ENCODE measurements at regions not wholly inside any gene's neighbourhood (a gene's known extent, or its start where the extent isn't known, plus 50 kb on each side); places are given as distances from the start of the nearest gene placed in this dataset.
"Not testable (repeated sequence)": the region's sequence is repeated elsewhere in the genome, so short reads cannot be mapped to it uniquely, and the experiment has no call there.

GRCh38 chr10:117819304-117819703, 227.4 kb downstream of the RAB11FIP2 start:
- no peak for TF ChIP-seq CTCF (IDR thresholded peaks at IDR 0.05)
- no peak for TF ChIP-seq POLR2A (IDR thresholded peaks at IDR 0.05)
- Histone ChIP-seq H3K4me3 (no peak overlapping the region), H3K27ac (no peak overlapping the region), H3K4me1 (no peaks in the 10 kb centered on the region), H3K9me3 (no peaks in the 10 kb centered on the region), H3K36me3 (no peaks in the 10 kb centered on the region), H3K27me3 (peaks cover 0 to 20% (median 0%) of the 10 kb centered on the region in 4 donors)
- WGBS, 2 donors = 56 to 63% methylated on average over 4 of the region's 4 CpGs
- no peak for DNase-seq
- intact Hi-C loops (cut with DNase I) = no loop called here

DNA sequence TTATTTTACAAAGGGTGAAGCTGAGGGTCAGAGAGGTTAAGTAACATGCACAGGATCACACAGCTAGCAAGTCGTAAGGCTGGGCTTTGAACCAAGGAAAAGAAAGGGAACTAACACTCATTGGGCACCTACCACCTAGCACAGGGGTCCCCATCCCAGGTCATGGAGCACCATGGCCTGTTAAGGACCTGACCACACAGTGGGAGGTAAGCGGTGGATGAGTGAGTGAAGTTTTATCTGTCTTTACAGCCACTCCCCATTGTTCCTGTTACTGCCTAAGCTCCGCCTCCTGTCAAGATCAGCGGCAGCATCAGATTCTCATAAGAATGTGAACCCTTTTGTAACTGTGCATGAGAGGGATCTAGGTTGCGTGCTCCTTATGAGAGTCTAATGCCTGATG, 222.8 kb downstream of the RAB11FIP2 start:
- peaks cover 0 to 14% (median 0%) of the 10 kb centered on the region in 4 donors for H3K27me3 ChIP-seq
- H3K36me3 ChIP-seq = no peaks in the 10 kb centered on the region
- 82 to 85% methylated on average over 5 of the region's 5 CpGs for WGBS, 2 donors
- H3K4me1 ChIP-seq = no peaks in the 10 kb centered on the region
- TF ChIP-seq CTCF (IDR thresholded peaks at IDR 0.05) (no peak), POLR2A (IDR thresholded peaks at IDR 0.05) (no peak)
- H3K9me3 ChIP-seq = no peaks in the 10 kb centered on the region
- H3K4me3 ChIP-seq = no peak overlapping the region
- intact Hi-C loops (cut with DNase I) = no loop called here
- DNase-seq = no peak
- H3K27ac ChIP-seq = no peak overlapping the region

DNA sequence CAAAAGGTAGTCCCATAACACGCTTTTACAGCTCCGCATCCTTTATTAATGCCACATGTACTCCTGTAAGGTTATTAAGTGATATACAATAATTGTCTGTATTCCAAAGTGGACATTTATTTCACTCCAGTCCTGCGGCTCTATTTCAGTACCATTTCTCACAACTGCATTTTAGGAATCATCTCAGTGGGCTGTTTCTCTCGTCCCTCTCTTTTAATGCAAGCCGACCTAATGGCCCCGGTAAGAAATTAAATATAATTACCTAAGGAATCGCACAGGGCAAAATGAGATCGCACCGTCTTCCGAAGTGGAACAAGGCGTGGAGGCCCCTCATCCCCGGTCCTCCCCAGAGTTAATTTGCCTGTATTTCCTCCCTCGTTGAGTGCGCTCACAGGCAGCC, 216.5 kb downstream of the RAB11FIP2 start:
- WGBS, 2 donors = 88 to 89% methylated on average over 14 of the region's 14 CpGs
- intact Hi-C loops (cut with DNase I) = no loop called here
- Histone ChIP-seq H3K36me3 (no peaks in the 10 kb centered on the region), H3K9me3 (no peaks in the 10 kb centered on the region), H3K27me3 (no peaks in the 10 kb centered on the region), H3K4me3 (no peak overlapping the region), H3K4me1 (no peaks in the 10 kb centered on the region), H3K27ac (no peak overlapping the region)
- DNase-seq = no peak
- TF ChIP-seq POLR2A (IDR thresholded peaks at IDR 0.05) (no peak), CTCF (IDR thresholded peaks at IDR 0.05) (no peak)

- H3K36me3 ChIP-seq = no peaks in the 10 kb centered on the region
- H3K4me1 ChIP-seq = no peaks in the 10 kb centered on the region
- H3K9me3 ChIP-seq = no peaks in the 10 kb centered on the region
- WGBS, 2 donors = 49 to 52% methylated on average over 15 of the region's 15 CpGs
- intact Hi-C loops (cut with DNase I) = no loop called here
- H3K27me3 ChIP-seq = no peaks in the 10 kb centered on the region
- H3K27ac ChIP-seq = no peak overlapping the region
- no peak overlapping the region for H3K4me3 ChIP-seq
- no peak for DNase-seq
- no peak for TF ChIP-seq CTCF (IDR thresholded peaks at IDR 0.05)
- no peak for TF ChIP-seq POLR2A (IDR thresholded peaks at IDR 0.05)
Observed at GRCh38 chr10:117830787-117831212, 215.9 kb downstream of the RAB11FIP2 start.

DNA sequence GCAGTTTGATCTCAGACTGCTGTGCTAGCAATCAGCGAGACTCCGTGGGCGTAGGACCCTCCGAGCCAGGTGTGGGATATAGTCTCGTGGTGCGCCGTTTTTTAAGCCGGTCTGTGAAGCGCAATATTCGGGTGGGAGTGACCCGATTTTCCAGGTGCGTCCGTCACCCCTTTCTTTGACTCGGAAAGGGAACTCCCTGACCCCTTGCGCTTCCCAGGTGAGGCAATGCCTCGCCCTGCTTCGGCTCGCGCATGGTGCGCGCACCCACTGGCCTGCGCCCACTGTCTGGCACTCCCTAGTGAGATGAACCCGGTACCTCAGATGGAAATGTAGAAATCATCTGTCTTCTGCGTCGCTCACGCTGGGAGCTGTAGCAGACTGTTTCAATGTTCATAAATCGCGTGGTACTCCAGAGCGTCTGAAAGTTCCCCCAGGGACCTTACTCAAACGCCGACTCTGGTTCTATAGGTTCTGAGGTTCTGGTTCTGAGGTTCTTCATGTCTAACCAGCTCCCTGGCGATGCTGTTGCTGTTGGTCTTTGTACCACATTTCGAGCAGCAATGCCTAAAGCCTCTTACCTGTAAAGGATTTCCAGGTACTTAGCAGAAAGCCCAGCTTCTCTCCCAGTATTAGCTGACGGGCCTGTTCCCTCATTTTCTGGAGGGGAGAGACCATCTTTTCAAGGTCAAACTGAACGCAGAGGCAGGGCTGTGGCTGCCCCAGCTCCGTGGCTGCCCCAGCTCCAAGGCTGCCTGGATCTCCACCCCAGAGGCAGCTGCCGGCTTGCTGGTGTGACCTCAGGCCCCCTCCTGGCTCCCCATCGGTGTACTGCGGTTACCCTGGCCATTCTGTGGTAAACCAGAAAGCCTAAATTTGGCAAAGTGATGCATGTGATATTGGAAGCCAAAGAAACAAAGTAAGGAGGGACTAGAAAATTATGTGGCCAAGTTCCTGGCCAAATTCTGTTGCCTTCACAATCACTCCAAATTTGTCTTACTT, 207.9 kb downstream of the RAB11FIP2 start:
- H3K27ac ChIP-seq; H3K4me1 ChIP-seq; intact Hi-C loops (cut with DNase I); DNase-seq; H3K36me3 ChIP-seq; H3K9me3 ChIP-seq: not testable (repeated sequence)
- Histone ChIP-seq H3K27me3 (peaks cover 0 to 31% (median 0%) of the 10 kb centered on the region in 4 donors), H3K4me3 (peak overlapping the region in 2 of 4 donors; percentile 13 to 40)
- 61 to 71% methylated on average over 4 to 6 of the region's 39 CpGs for WGBS, 2 donors

DNA sequence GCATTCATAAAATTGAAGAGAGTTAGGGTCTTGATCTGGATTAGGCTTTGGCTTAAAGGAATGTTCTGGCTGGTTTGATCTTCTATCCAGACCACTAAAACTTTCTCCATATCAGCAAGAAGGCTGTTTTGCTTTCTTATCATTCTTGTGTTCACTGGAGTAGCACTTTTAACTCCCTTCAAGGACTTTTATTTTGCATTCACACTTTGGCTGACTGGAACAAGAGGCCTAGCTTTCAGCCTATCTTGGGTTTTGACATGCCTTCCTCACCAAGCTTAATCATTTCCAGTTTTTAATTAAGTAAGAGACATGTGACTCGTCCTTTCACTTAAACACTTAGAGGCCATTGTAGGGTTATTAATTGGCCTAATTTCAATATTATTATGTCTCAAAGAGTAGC, 190.3 kb downstream of the RAB11FIP2 start:
- H3K9me3 ChIP-seq; H3K36me3 ChIP-seq; intact Hi-C loops (cut with DNase I); H3K4me3 ChIP-seq; H3K4me1 ChIP-seq; H3K27ac ChIP-seq; DNase-seq: not testable (repeated sequence)
- 25 to 28% methylated on average over 1 of the region's 1 CpG for WGBS, 2 donors
- H3K27me3 ChIP-seq = peaks cover 0 to 30% (median 0%) of the 10 kb centered on the region in 4 donors

Data from esophagus squamous epithelium (tissue), 5 donors.